ENCODE measurements at regions not wholly inside any gene's neighbourhood (a gene's known extent, or its start where the extent isn't known, plus 50 kb on each side); places are given as distances from the start of the nearest gene placed in this dataset.

- TF ChIP-seq EZH2 (IDR thresholded peaks at IDR 0.05; ENCODE audit: low read depth) (no peak), CTCF (conservative IDR thresholded peaks at IDR 0.05) (no peak)
These were observed 178.6 kb upstream of the JADE1 start for GRCh38 chr4:128630871-128631270.
